Common myeloid progenitor, CD34-positive (primary cell): ENCODE measurements at regions not wholly inside any gene's neighbourhood (a gene's known extent, or its start where the extent isn't known, plus 50 kb on each side); places are given as distances from the start of the nearest gene placed in this dataset.
"Not testable (repeated sequence)": the region's sequence is repeated elsewhere in the genome, so short reads cannot be mapped to it uniquely, and the experiment has no call there.

Source experiments
- CTCF ChIA-PET: fragments of 350-600 bp; sonication (Branson Sonifier 250); formaldehyde crosslinking; loops from one replicate; lab custom pipeline; 2021; ENCODE audit warnings: antibody characterized with exemption; lab: Charles Lee
- POLR2A ChIA-PET: fragments of 350-600 bp; sonication (Branson Sonifier 250); formaldehyde crosslinking; loops from one replicate; lab custom pipeline; 2021; ENCODE audit warnings: antibody characterized with exemption; lab: Charles Lee
- DNase-seq, 3 donors: peaks; one replicate each; pipeline versions ENCODE4 v3.0.0 to v3.0.0-alpha.2; 2013
- H3K27ac ChIP-seq, 2 experiments: 1 replicate in 1 of 2; 2 replicates in 1 of 2; pipeline ENCODE4 v1.7.0; 2013; ENCODE audit warnings: inconsistent platforms in 2 of 2, low read length in 2 of 2, mild to moderate bottlenecking in 2 of 2, low read depth in 1 of 2, moderate library complexity in 1 of 2; ENCODE audit not compliant: severe bottlenecking in 2 of 2, insufficient read depth in 1 of 2, poor library complexity in 1 of 2
- H3K27me3 ChIP-seq, 5 experiments: replicated peaks in 2 of 5; 1 replicate in 3 of 5; 2 replicates in 2 of 5; pipeline versions ENCODE4 v1.6.1 to v1.7.0; 2013; ENCODE audit warnings: low read length in 4 of 5, mild to moderate bottlenecking in 2 of 5, moderate library complexity in 2 of 5, inconsistent platforms in 1 of 5; ENCODE audit not compliant: insufficient read depth in 5 of 5, control insufficient read depth in 4 of 5
- H3K36me3 ChIP-seq, 4 experiments: 1 replicate in 2 of 4; 2 replicates in 2 of 4; pipeline versions ENCODE4 v1.6.1 to v1.7.0; 2013; ENCODE audit warnings: low read length in 3 of 4, control low read depth in 1 of 4, mild to moderate bottlenecking in 1 of 4; ENCODE audit not compliant: control insufficient read depth in 4 of 4, insufficient read depth in 4 of 4
- H3K4me1 ChIP-seq, 4 experiments: 1 replicate in 3 of 4; 2 replicates in 1 of 4; pipeline versions ENCODE4 v1.6.1 to v1.7.1; 2013; ENCODE audit warnings: low read length in 3 of 4, mild to moderate bottlenecking in 3 of 4, control low read depth in 1 of 4, inconsistent platforms in 1 of 4, moderate library complexity in 1 of 4; ENCODE audit not compliant: control insufficient read depth in 4 of 4, insufficient read depth in 4 of 4; ENCODE audit errors: control extremely low read depth in 1 of 4
- H3K4me3 ChIP-seq, 7 experiments: 1 replicate in 4 of 7; 2 replicates in 3 of 7; pipeline versions ENCODE4 v1.5.1 to v1.7.0; 2013; ENCODE audit warnings: mild to moderate bottlenecking in 7 of 7, low read length in 6 of 7, moderate library complexity in 6 of 7, inconsistent platforms in 2 of 7, low read depth in 2 of 7, control low read depth in 1 of 7; ENCODE audit not compliant: insufficient read depth in 4 of 7, control insufficient read depth in 1 of 7; ENCODE audit errors: extremely low read depth in 1 of 7
- H3K9me3 ChIP-seq, 5 experiments: 1 replicate in 4 of 5; 2 replicates in 1 of 5; pipeline versions ENCODE4 v1.6.1 to v1.7.1; 2013; ENCODE audit warnings: low read length in 4 of 5, mild to moderate bottlenecking in 2 of 5, inconsistent platforms in 1 of 5, low read depth in 1 of 5, moderate library complexity in 1 of 5; ENCODE audit not compliant: control insufficient read depth in 4 of 5, insufficient read depth in 2 of 5; ENCODE audit errors: control extremely low read depth in 1 of 5
- WGBS: methylation state at CpG from one replicate; pipeline ENCODE4 v1.1.5; 2013; ENCODE audit not compliant: insufficient coverage; 5-methylcytosine and 5-hydroxymethylcytosine counted together

DNA sequence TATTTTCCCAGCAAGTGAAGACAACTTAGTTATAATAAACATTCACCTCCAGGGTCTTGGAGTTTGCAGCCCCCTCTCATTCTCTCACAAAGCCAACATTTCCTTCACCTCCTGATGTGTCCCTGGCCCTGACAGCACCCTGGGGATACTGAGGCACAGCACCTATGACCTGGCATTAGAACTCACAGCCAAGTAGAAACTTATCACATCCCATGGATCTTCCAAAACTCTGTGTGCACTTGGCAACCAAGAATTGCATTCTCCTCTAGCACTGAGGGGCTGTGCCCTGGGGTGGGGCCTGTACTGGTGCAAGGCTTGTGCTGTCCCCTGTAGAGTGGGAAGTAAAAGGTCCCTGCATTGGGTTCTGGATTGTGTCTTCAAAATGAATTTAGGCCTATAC is 116.7 kb upstream of the IGLL5 start:
- no peaks in the 10 kb centered on the region for H3K4me1 ChIP-seq
- POLR2A ChIA-PET, result interaction anchor here (1.2 kb wide), 1 partner anchor 64 kb away, joined by 3 read pairs; no protein-coding TSS in a partner anchor
- CTCF ChIA-PET, result interaction anchor here (0.6 to 4.2 kb wide), 12 partner anchors 9 to 184 kb away, joined by 3 to 15 read pairs (median 5); no protein-coding TSS in a partner anchor

GRCh38 chr22:22771696-22772377 is 115.8 kb upstream of the IGLL5 start:
- no peak for DNase-seq
- H3K4me1 ChIP-seq, result no peaks in the 10 kb centered on the region
- H3K36me3 ChIP-seq, result no peaks in the 10 kb centered on the region
- H3K9me3 ChIP-seq, result no peaks in the 10 kb centered on the region
- ChIA-PET CTCF (interaction anchor here (1.1 to 4.2 kb wide), 4 partner anchors 11 to 184 kb away, joined by 3 to 14 read pairs (median 6); no protein-coding TSS in a partner anchor), POLR2A (no interaction called here)
- WGBS, result 100% methylated on average over 3 of the region's 4 CpGs
- peaks cover 0 to 7% (median 5%) of the 10 kb centered on the region in 5 experiments for H3K27me3 ChIP-seq
- no peak overlapping the region for H3K4me3 ChIP-seq
- H3K27ac ChIP-seq, result no peak overlapping the region

More for the DNA sequence above, 116.7 kb upstream of the IGLL5 start:
- peaks cover 0 to 7% (median 5%) of the 10 kb centered on the region in 5 experiments for H3K27me3 ChIP-seq
- DNase-seq, result no peak
- no peak overlapping the region for H3K4me3 ChIP-seq
- H3K9me3 ChIP-seq, result no peaks in the 10 kb centered on the region
- H3K36me3 ChIP-seq, result no peaks in the 10 kb centered on the region
- H3K27ac ChIP-seq, result no peak overlapping the region

DNA sequence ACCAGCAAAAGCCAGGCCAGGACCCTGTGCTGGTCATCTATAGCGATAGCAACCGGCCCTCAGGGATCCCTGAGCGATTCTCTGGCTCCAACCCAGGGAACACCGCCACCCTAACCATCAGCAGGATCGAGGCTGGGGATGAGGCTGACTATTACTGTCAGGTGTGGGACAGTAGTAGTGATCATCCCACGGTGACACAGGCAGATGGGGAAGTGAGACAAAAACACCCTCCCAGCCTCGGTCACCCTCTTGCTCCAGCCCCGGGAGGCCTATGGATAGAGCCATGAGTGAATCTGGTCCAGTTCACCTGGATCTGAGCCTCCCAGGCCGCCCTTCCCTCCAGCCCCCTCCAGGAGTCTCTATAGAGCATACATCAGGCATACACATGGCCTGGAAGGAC is 115.2 kb upstream of the IGLL5 start:
- 91% methylated on average over 6 of the region's 9 CpGs for WGBS
- Histone ChIP-seq H3K4me1 (no peaks in the 10 kb centered on the region), H3K27me3 (peaks cover 0 to 5% (median 2%) of the 10 kb centered on the region in 5 experiments), H3K9me3 (no peaks in the 10 kb centered on the region), H3K27ac (no peak overlapping the region), H3K4me3 (no peak overlapping the region), H3K36me3 (no peaks in the 10 kb centered on the region)
- ChIA-PET CTCF (interaction anchor here (1.1 to 4.2 kb wide), 5 partner anchors 10 to 188 kb away, joined by 3 to 14 read pairs (median 4); no protein-coding TSS in a partner anchor), POLR2A (no interaction called here)
- no peak for DNase-seq

DNA sequence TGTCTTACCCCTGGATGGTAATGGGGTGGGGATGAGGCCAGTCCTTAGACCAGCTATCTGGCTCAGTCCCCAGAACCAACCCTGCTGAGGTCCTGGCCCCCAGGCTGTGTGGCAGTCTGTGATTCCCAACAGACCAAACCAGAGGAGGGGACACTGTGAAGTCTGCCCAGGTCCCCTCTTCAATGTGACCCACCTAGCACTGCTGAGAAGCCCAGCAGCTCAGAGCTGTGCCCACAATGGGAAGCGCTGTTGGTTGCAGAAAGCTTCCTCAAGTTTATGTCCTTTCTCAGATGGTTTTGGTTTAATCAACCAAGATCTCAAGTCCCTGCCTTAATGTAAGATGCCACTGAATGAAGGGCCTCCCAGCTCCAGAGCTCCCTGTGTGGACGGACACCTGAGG is 114.7 kb upstream of the IGLL5 start:
- Histone ChIP-seq H3K27me3 (peaks cover 0 to 5% (median 1%) of the 10 kb centered on the region in 5 experiments), H3K27ac (no peak overlapping the region), H3K4me1 (no peaks in the 10 kb centered on the region), H3K9me3 (no peaks in the 10 kb centered on the region), H3K36me3 (no peaks in the 10 kb centered on the region), H3K4me3 (no peak overlapping the region)
- 93% methylated on average over 2 of the region's 2 CpGs for WGBS
- no peak for DNase-seq
- ChIA-PET POLR2A (no interaction called here), CTCF (interaction anchor here (1.1 to 4.2 kb wide), 4 partner anchors 10 to 187 kb away, joined by 3 to 14 read pairs (median 4); no protein-coding TSS in a partner anchor)

DNA sequence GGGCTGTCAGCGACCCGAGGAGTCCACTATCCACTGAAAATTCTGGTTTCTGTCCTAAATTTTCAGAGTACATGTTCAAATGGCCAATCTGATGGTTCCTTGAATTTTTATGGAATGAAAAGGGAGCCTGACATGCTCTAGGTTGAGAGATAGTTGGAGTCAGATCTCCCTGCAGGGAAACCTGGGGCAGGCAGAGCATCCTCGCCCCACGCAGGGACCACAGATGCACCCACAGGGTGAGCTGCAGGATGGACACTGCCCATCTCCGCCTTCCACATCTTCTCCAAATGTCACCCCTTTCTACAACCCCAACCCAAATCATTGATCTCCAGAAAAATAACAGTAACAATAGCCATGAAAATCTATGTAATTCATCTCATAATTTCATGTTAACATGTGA is 114.2 kb upstream of the IGLL5 start:
- WGBS, result 100% methylated on average over 2 of the region's 5 CpGs
- DNase-seq, result no peak
- no peaks in the 10 kb centered on the region for H3K9me3 ChIP-seq
- H3K27me3 ChIP-seq, result peaks cover 0 to 5% (median 0%) of the 10 kb centered on the region in 5 experiments
- no peak overlapping the region for H3K4me3 ChIP-seq
- no peak overlapping the region for H3K27ac ChIP-seq
- ChIA-PET POLR2A (no interaction called here), CTCF (interaction anchor here (1.4 kb wide), 1 partner anchor 187 kb away, joined by 3 read pairs; no protein-coding TSS in a partner anchor)
- H3K36me3 ChIP-seq, result no peaks in the 10 kb centered on the region
- H3K4me1 ChIP-seq, result no peaks in the 10 kb centered on the region

GRCh38 chr22:22773979-22774604 is 113.5 kb upstream of the IGLL5 start:
- CTCF ChIA-PET, result interaction anchor here (1.4 to 1.9 kb wide), 3 partner anchors 28 to 186 kb away, joined by 3 to 8 read pairs (median 7); no protein-coding TSS in a partner anchor
- Histone ChIP-seq H3K27me3 (peaks cover 0 to 3% (median 0%) of the 10 kb centered on the region in 5 experiments), H3K27ac (no peak overlapping the region), H3K36me3 (no peaks in the 10 kb centered on the region), H3K4me1 (no peaks in the 10 kb centered on the region), H3K9me3 (no peaks in the 10 kb centered on the region), H3K4me3 (no peak overlapping the region)
- 83% methylated on average over 6 of the region's 7 CpGs for WGBS
- POLR2A ChIA-PET, result no interaction called here
- DNase-seq, result no peak

GRCh38 chr22:22774762-22775161 is 112.9 kb upstream of the IGLL5 start:
- not testable (repeated sequence) for H3K4me3 ChIP-seq, H3K27me3 ChIP-seq, H3K27ac ChIP-seq, H3K36me3 ChIP-seq, H3K9me3 ChIP-seq, DNase-seq, H3K4me1 ChIP-seq
- WGBS, result 89% methylated on average over 3 of the region's 3 CpGs
- POLR2A ChIA-PET, result interaction anchor here (0.6 kb wide), 1 partner anchor 361 kb away, joined by 5 read pairs; no protein-coding TSS in a partner anchor
- CTCF ChIA-PET, result interaction anchor here (0.7 to 1.9 kb wide), 6 partner anchors 13 to 182 kb away, joined by 3 to 10 read pairs (median 6); no protein-coding TSS in a partner anchor
